WTC11 (cell line): ENCODE measurements at regions not wholly inside any gene's neighbourhood (a gene's known extent, or its start where the extent isn't known, plus 50 kb on each side); places are given as distances from the start of the nearest gene placed in this dataset.

Source experiments
- ATAC-seq: fragments of 200-7000 bp; cut with Tn5 transposase; 2 replicates; pipeline ENCODE4 v1.10.0; 2021; ENCODE audit warnings: mild to moderate bottlenecking, moderate library complexity
- CTCF ChIA-PET: fragments of 300-600 bp; sonication (Branson Sonifier 250); formaldehyde crosslinking; loops from one replicate; lab custom pipeline; 2021; ENCODE audit warnings: antibody characterized with exemption; lab: Charles Lee
- POLR2A ChIA-PET: fragments of 350-600 bp; sonication (Branson Sonifier 250); formaldehyde crosslinking; loops from one replicate; lab custom pipeline; 2021; ENCODE audit warnings: antibody characterized with exemption; lab: Charles Lee
- DNase-seq: peaks from one replicate; pipeline ENCODE4 v3.0.0; 2021; ENCODE audit warnings: low spot score
- H3K27ac Mint-ChIP-seq: 2 replicates; pipeline ENCODE4 v1.8.0; 2021; ENCODE audit warnings: mixed read lengths
- H3K27me3 Mint-ChIP-seq: 2 replicates; pipeline ENCODE4 v1.8.0; 2021; ENCODE audit warnings: low read depth, mild to moderate bottlenecking, moderate library complexity, mixed read lengths
- H3K36me3 Mint-ChIP-seq: 2 replicates; pipeline ENCODE4 v1.8.0; 2021; ENCODE audit warnings: mixed read lengths
- H3K4me1 Mint-ChIP-seq: 2 replicates; pipeline ENCODE4 v1.8.0; 2022; ENCODE audit warnings: mixed read lengths
- H3K4me3 Mint-ChIP-seq: 2 replicates; pipeline ENCODE4 v1.8.0; 2021; ENCODE audit warnings: mild to moderate bottlenecking, moderate library complexity, mixed read lengths
- H3K9me3 Mint-ChIP-seq: 2 replicates; pipeline ENCODE4 v1.8.0; 2021; ENCODE audit warnings: mixed read lengths
- CREB1 ChIP-seq: sonication (generic); formaldehyde crosslinking; IDR thresholded peaks from 2 replicates; pipeline ENCODE4 v1.8.0; 2023; ENCODE audit warnings: mild to moderate bottlenecking, missing genetic modification reagents
- EMX1 ChIP-seq: fragments of 250-450 bp; sonication (Bioruptor Pico); IDR thresholded peaks from 2 replicates; pipeline ENCODE4 v1.8.0; 2021; ENCODE audit warnings: mild to moderate bottlenecking
- FOXP1 ChIP-seq: sonication (generic); formaldehyde crosslinking; IDR thresholded peaks from 2 replicates; pipeline ENCODE4 v1.8.0; 2022; ENCODE audit warnings: missing genetic modification reagents, mild to moderate bottlenecking, moderate library complexity, borderline replicate concordance
- GABPB1 ChIP-seq: sonication (generic); formaldehyde crosslinking; IDR thresholded peaks from 2 replicates; pipeline ENCODE4 v1.8.1; 2023; ENCODE audit warnings: mild to moderate bottlenecking, missing genetic modification reagents
- GRHL2 ChIP-seq: fragments of 250-450 bp; sonication (Bioruptor Pico); IDR thresholded peaks from 2 replicates; pipeline ENCODE4 v1.8.0; 2022; ENCODE audit warnings: mild to moderate bottlenecking, moderate library complexity; ENCODE audit not compliant: insufficient replicate concordance, severe bottlenecking
- JUN ChIP-seq: sonication (generic); formaldehyde crosslinking; IDR thresholded peaks from 2 replicates; pipeline ENCODE4 v1.8.0; 2023; ENCODE audit warnings: mild to moderate bottlenecking, missing genetic modification reagents
- MYBL2 ChIP-seq: sonication (generic); formaldehyde crosslinking; IDR thresholded peaks from 2 replicates; pipeline ENCODE4 v1.8.1; 2023; ENCODE audit warnings: mild to moderate bottlenecking, moderate library complexity, missing genetic modification reagents
- NFATC4 ChIP-seq: fragments of 250-450 bp; sonication (Bioruptor Pico); IDR thresholded peaks from 2 replicates; pipeline ENCODE4 v1.9.0; 2021; ENCODE audit warnings: mild to moderate bottlenecking
- SMAD4 ChIP-seq: sonication (generic); formaldehyde crosslinking; IDR thresholded peaks from 2 replicates; pipeline ENCODE4 v1.8.0; 2022; ENCODE audit warnings: mild to moderate bottlenecking, missing genetic modification reagents
- TCF7 ChIP-seq: sonication (generic); formaldehyde crosslinking; IDR thresholded peaks from 2 replicates; pipeline ENCODE4 v1.8.0; 2022; ENCODE audit warnings: mild to moderate bottlenecking, low read depth, missing genetic modification reagents, moderate library complexity
- TEAD1 ChIP-seq: sonication (generic); formaldehyde crosslinking; IDR thresholded peaks from 2 replicates; pipeline ENCODE4 v1.8.0; 2022; ENCODE audit warnings: mild to moderate bottlenecking, missing genetic modification reagents
- ZNF317 ChIP-seq: sonication (generic); formaldehyde crosslinking; IDR thresholded peaks from 2 replicates; pipeline ENCODE4 v1.8.1; 2023; ENCODE audit warnings: low read depth, mild to moderate bottlenecking, moderate library complexity, missing genetic modification reagents, borderline replicate concordance
- TF ChIP-seq, protein P1 (sequence below): sonication (generic); formaldehyde crosslinking; IDR thresholded peaks from 2 replicates; pipeline ENCODE4 v1.8.1; 2023; ENCODE audit warnings: mild to moderate bottlenecking, missing genetic modification reagents, moderate library complexity
- TF ChIP-seq, protein P2 (sequence below): fragments of 250-450 bp; sonication (Bioruptor Pico); conservative IDR thresholded peaks from 2 replicates; pipeline ENCODE4 v1.9.0; 2021; ENCODE audit warnings: mild to moderate bottlenecking
- TF ChIP-seq, protein P3 (sequence below): sonication (generic); formaldehyde crosslinking; IDR thresholded peaks from 2 replicates; pipeline ENCODE4 v1.8.0; 2022; ENCODE audit warnings: missing genetic modification reagents
- TF ChIP-seq, protein P4 (sequence below): sonication (generic); formaldehyde crosslinking; IDR thresholded peaks from 2 replicates; pipeline ENCODE4 v1.8.0; 2023; ENCODE audit warnings: missing genetic modification reagents
- TF ChIP-seq, protein P5 (sequence below): sonication (generic); formaldehyde crosslinking; IDR thresholded peaks from 2 replicates; pipeline ENCODE4 v1.8.1; 2023; ENCODE audit warnings: mild to moderate bottlenecking, missing genetic modification reagents, moderate library complexity
- TF ChIP-seq, protein P6 (sequence below): fragments of 250-450 bp; sonication (Bioruptor Pico); IDR thresholded peaks from 2 replicates; pipeline ENCODE4 v1.9.0; 2021; ENCODE audit warnings: moderate library complexity, mild to moderate bottlenecking, inconsistent platforms, borderline replicate concordance
- TF ChIP-seq, protein P7 (sequence below): sonication (generic); formaldehyde crosslinking; IDR thresholded peaks from 2 replicates; pipeline ENCODE4 v1.8.0; 2022; ENCODE audit warnings: mild to moderate bottlenecking, missing genetic modification reagents
- TF ChIP-seq, protein P8 (sequence below): sonication (generic); formaldehyde crosslinking; IDR thresholded peaks from 2 replicates; pipeline ENCODE4 v1.8.0; 2022; ENCODE audit warnings: mild to moderate bottlenecking, missing genetic modification reagents

DNA sequence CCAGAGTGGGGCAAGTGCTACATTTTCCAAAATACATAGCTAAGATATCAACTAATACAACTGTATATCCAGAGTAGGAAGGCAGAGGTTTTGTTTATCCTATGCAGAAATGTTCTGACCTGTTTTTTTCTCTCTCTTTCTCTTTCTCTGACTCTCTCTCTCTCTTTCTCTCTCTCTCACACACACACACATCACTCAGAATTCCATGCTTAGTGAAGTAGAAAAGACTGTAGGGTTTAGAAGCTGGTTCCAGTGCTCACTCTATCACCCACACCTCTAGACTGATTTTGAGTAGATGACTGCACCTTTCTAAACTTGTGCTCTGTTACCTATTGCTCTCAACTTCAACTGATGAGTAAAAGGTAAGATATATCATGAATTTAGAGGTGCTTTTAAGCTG is 356.7 kb downstream of the LRIG3 start:
- no peaks in the 10 kb centered on the region; the same call in 1 of the 2 replicates for H3K27me3 Mint-ChIP-seq
- no peaks in the 10 kb centered on the region for H3K4me1 Mint-ChIP-seq
- POLR2A ChIA-PET, result no interaction called here
- no peak overlapping the region for H3K4me3 Mint-ChIP-seq
- peaks cover 9% of the 10 kb centered on the region; the same call in 1 of the 2 replicates for H3K9me3 Mint-ChIP-seq
- no peaks in the 10 kb centered on the region for H3K36me3 Mint-ChIP-seq
- CTCF ChIA-PET, result no interaction called here
- ATAC-seq (no peak), DNase-seq (no peak)
- TF ChIP-seq GRHL2 (CRISPR knock-in tag) (no peak), TCF7 (CRISPR knock-in tag) (no peak), GABPB1 (CRISPR knock-in tag) (no peak), NFATC4 (CRISPR knock-in tag) (no peak), SMAD4 (CRISPR knock-in tag) (no peak), CREB1 (CRISPR knock-in tag) (no peak), MYBL2 (no peak), TEAD1 (CRISPR knock-in tag) (no peak), ZNF317 (CRISPR knock-in tag) (no peak), FOXP1 (CRISPR knock-in tag) (no peak), JUN (no peak), EMX1 (CRISPR knock-in tag) (no peak)
- TF ChIP-seq, protein P1, sequence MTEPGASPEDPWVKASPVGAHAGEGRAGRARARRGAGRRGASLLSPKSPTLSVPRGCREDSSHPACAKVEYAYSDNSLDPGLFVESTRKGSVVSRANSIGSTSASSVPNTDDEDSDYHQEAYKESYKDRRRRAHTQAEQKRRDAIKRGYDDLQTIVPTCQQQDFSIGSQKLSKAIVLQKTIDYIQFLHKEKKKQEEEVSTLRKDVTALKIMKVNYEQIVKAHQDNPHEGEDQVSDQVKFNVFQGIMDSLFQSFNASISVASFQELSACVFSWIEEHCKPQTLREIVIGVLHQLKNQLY, result no peak
- TF ChIP-seq, protein P2, sequence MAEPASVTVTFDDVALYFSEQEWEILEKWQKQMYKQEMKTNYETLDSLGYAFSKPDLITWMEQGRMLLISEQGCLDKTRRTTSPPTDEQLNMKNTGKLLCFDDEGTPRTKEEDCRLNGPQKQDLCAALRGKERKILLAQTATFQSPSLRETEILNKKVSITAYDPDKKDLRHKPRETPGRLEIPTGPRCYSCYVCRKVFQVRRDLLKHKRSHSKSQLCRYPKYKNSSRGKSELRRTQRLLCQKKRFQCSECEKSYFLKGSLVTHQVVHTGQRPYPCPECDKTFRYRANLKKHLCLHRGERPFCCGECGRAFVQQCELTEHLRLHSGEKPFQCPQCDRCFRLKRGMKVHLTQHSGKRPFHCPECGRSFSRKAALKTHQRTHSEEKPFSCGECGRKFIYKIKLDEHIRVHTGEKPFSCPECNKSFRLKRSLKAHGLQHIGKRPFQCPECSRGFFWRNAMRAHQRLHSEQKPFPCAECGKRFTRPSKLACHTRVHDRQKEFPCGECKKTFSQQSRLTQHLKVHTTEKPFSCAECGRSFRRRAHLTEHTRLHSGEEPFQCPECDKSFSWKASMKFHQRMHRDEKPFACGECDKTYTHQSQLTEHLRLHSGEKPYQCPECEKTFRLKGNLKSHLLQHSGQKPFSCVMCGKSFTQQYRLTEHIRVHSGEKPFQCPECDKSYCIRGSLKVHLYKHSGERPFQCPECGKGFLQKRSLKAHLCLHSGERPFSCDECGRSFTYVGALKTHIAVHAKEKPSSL (CRISPR knock-in tag), result no peak
- TF ChIP-seq, protein P3, sequence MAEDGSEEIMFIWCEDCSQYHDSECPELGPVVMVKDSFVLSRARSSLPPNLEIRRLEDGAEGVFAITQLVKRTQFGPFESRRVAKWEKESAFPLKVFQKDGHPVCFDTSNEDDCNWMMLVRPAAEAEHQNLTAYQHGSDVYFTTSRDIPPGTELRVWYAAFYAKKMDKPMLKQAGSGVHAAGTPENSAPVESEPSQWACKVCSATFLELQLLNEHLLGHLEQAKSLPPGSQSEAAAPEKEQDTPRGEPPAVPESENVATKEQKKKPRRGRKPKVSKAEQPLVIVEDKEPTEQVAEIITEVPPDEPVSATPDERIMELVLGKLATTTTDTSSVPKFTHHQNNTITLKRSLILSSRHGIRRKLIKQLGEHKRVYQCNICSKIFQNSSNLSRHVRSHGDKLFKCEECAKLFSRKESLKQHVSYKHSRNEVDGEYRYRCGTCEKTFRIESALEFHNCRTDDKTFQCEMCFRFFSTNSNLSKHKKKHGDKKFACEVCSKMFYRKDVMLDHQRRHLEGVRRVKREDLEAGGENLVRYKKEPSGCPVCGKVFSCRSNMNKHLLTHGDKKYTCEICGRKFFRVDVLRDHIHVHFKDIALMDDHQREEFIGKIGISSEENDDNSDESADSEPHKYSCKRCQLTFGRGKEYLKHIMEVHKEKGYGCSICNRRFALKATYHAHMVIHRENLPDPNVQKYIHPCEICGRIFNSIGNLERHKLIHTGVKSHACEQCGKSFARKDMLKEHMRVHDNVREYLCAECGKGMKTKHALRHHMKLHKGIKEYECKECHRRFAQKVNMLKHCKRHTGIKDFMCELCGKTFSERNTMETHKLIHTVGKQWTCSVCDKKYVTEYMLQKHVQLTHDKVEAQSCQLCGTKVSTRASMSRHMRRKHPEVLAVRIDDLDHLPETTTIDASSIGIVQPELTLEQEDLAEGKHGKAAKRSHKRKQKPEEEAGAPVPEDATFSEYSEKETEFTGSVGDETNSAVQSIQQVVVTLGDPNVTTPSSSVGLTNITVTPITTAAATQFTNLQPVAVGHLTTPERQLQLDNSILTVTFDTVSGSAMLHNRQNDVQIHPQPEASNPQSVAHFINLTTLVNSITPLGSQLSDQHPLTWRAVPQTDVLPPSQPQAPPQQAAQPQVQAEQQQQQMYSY (CRISPR knock-in tag), result no peak
- TF ChIP-seq, protein P4, sequence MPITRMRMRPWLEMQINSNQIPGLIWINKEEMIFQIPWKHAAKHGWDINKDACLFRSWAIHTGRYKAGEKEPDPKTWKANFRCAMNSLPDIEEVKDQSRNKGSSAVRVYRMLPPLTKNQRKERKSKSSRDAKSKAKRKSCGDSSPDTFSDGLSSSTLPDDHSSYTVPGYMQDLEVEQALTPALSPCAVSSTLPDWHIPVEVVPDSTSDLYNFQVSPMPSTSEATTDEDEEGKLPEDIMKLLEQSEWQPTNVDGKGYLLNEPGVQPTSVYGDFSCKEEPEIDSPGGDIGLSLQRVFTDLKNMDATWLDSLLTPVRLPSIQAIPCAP (CRISPR knock-in tag), result no peak
- TF ChIP-seq, protein P5, sequence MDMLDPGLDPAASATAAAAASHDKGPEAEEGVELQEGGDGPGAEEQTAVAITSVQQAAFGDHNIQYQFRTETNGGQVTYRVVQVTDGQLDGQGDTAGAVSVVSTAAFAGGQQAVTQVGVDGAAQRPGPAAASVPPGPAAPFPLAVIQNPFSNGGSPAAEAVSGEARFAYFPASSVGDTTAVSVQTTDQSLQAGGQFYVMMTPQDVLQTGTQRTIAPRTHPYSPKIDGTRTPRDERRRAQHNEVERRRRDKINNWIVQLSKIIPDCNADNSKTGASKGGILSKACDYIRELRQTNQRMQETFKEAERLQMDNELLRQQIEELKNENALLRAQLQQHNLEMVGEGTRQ (CRISPR knock-in tag), result no peak
- TF ChIP-seq, protein P6, sequence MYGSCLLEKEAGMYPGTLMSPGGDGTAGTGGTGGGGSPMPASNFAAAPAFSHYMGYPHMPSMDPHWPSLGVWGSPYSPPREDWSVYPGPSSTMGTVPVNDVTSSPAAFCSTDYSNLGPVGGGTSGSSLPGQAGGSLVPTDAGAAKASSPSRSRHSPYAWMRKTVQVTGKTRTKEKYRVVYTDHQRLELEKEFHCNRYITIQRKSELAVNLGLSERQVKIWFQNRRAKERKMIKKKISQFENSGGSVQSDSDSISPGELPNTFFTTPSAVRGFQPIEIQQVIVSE (CRISPR knock-in tag), result no peak
- TF ChIP-seq, protein P7, sequence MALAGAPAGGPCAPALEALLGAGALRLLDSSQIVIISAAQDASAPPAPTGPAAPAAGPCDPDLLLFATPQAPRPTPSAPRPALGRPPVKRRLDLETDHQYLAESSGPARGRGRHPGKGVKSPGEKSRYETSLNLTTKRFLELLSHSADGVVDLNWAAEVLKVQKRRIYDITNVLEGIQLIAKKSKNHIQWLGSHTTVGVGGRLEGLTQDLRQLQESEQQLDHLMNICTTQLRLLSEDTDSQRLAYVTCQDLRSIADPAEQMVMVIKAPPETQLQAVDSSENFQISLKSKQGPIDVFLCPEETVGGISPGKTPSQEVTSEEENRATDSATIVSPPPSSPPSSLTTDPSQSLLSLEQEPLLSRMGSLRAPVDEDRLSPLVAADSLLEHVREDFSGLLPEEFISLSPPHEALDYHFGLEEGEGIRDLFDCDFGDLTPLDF (CRISPR knock-in tag), result no peak
- TF ChIP-seq, protein P8, sequence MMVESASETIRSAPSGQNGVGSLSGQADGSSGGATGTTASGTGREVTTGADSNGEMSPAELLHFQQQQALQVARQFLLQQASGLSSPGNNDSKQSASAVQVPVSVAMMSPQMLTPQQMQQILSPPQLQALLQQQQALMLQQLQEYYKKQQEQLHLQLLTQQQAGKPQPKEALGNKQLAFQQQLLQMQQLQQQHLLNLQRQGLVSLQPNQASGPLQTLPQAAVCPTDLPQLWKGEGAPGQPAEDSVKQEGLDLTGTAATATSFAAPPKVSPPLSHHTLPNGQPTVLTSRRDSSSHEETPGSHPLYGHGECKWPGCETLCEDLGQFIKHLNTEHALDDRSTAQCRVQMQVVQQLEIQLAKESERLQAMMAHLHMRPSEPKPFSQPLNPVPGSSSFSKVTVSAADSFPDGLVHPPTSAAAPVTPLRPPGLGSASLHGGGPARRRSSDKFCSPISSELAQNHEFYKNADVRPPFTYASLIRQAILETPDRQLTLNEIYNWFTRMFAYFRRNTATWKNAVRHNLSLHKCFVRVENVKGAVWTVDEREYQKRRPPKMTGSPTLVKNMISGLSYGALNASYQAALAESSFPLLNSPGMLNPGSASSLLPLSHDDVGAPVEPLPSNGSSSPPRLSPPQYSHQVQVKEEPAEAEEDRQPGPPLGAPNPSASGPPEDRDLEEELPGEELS (CRISPR knock-in tag), result no peak
- no peak overlapping the region for H3K27ac Mint-ChIP-seq
